Epithelial cell of proximal tubule (primary cell): ENCODE measurements at regions not wholly inside any gene's neighbourhood (a gene's known extent, or its start where the extent isn't known, plus 50 kb on each side); places are given as distances from the start of the nearest gene placed in this dataset.

Experiments used
- DNase-seq: peaks from one replicate; pipeline ENCODE4 v3.0.0-alpha.2; 2011; ENCODE audit warnings: low read depth
- H3K4me3 ChIP-seq: 2 replicates; pipeline ENCODE4 v1.5.1; 2011; ENCODE audit warnings: low read depth, mild to moderate bottlenecking, low read length
- TF ChIP-seq, protein P1 (sequence below): conservative IDR thresholded peaks from 2 replicates; pipeline ENCODE4 v1.5.1; 2012; ENCODE audit warnings: low read depth, mild to moderate bottlenecking, low read length

DNA sequence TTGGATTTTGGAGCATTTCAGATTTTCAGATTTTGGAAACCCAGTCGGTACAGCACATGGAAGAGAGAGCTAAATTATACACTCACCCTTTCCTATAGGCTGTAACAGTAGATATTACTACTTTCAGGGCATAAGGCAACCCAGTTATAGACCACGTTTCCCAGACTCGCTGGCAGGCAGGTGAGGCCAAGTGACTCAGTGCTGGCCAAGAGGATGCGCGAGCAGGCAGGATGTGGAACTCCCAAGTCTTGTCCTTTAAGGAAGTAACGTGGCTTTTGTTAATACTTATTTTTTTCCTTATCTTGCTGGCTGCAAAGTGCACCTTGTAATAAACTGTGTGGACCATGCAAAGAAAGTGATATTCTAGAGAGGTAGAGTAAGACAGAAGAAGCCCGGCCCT, 1160.1 kb downstream of the GATA3 start:
- DNase-seq, result no peak
- no peak overlapping the region for H3K4me3 ChIP-seq

GRCh38 chr10:9215121-9215520, 1160.6 kb downstream of the GATA3 start:
- TF ChIP-seq, protein P1, sequence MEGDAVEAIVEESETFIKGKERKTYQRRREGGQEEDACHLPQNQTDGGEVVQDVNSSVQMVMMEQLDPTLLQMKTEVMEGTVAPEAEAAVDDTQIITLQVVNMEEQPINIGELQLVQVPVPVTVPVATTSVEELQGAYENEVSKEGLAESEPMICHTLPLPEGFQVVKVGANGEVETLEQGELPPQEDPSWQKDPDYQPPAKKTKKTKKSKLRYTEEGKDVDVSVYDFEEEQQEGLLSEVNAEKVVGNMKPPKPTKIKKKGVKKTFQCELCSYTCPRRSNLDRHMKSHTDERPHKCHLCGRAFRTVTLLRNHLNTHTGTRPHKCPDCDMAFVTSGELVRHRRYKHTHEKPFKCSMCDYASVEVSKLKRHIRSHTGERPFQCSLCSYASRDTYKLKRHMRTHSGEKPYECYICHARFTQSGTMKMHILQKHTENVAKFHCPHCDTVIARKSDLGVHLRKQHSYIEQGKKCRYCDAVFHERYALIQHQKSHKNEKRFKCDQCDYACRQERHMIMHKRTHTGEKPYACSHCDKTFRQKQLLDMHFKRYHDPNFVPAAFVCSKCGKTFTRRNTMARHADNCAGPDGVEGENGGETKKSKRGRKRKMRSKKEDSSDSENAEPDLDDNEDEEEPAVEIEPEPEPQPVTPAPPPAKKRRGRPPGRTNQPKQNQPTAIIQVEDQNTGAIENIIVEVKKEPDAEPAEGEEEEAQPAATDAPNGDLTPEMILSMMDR, result no peak
- H3K4me3 ChIP-seq, result no peak overlapping the region
- DNase-seq, result no peak

More for the DNA sequence above, 1160.1 kb downstream of the GATA3 start:
- TF ChIP-seq, protein P1, result no peak

GRCh38 chr10:9219860-9220259, 1165.4 kb downstream of the GATA3 start:
- DNase-seq, result no peak
- TF ChIP-seq, protein P1, result no peak

GRCh38 chr10:9222917-9223316, 1168.4 kb downstream of the GATA3 start:
- no peak overlapping the region for H3K4me3 ChIP-seq
- TF ChIP-seq, protein P1, result no peak
- no peak for DNase-seq

More at GRCh38 chr10:9219860-9220259, 1165.4 kb downstream of the GATA3 start:
- no peak overlapping the region for H3K4me3 ChIP-seq

DNA sequence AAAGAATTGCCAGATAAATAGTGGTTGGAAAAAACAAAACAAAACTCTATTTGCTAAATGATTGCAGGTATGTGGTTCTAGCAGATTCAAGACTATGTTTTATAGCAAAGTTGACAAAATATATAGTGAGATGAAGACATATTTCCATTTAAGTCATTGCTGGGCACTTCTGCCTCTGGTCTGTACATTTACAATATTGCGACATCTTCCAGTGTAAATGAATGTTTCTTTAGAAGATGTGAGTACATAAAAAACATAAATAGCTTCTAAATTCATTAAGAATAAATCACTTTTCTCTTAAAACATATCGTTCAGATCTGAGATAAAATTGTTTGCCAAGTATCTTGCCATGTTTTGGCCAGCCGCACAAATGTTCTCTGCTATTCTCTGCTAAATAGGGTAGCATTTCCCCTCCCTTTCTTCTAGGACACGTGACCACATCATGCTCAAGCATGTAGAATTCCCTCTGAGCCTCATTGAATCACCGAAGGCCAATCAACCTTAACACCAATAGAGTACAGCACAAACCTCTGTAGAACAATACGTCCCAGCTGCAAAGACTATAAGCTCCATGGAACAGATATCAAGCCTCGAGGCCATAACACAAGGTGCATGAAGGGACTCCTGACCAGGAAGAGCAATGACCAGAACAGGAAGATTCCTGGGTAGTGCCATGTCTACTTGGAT, 1173.3 kb downstream of the GATA3 start:
- no peak for DNase-seq
- H3K4me3 ChIP-seq, result no peak overlapping the region
- TF ChIP-seq, protein P1, result no peak

DNA sequence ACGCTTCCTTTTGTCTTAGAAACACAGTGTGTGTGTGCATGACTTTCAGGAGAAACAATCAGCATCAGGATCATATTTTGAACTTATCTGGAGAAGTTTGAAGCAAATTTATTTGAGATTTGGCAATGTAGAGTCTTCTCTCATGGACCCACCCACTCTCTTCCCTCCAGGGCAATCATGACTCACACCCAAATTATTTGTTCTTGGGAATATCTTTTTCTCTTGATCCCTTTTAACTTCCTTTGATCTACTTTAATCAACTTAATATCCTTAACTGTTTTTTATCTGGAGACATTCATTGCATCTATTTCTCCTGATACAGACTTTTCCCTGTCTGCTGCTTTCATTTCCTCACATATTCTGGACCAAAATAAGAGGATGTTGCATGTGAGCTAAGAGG, 1174.3 kb downstream of the GATA3 start:
- TF ChIP-seq, protein P1, result no peak
- DNase-seq, result no peak
- no peak overlapping the region for H3K4me3 ChIP-seq

DNA sequence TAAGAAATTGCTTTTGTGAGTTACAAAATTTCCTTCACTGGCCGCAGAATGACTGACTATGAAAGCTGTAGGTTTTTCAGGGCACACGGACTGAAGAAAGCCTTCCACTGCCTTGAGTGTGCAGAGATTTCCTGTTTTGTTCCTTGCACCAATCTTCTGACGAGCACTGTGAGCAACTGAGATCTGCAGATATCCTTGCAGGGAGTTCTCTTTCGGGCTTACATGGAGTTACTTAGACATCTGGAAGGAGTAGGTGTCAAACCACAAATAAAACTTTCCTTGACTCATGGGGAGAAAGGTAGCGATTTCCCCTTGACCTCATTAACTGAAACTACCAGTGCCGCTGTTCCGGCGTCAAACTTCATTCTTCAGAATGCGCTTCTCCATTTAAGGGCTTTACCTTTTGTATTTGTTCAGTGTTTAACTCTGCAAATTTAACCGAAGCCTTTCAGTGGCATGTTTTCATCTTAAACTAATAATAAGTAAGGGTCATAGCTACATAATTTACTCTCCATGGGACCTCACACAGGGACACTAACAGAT, 1175.3 kb downstream of the GATA3 start:
- DNase-seq, result no peak
- no peak overlapping the region for H3K4me3 ChIP-seq
- TF ChIP-seq, protein P1, result no peak
